SU-DHL-6 (cell line): ENCODE measurements at regions not wholly inside any gene's neighbourhood (a gene's known extent, or its start where the extent isn't known, plus 50 kb on each side); places are given as distances from the start of the nearest gene placed in this dataset.

ENCODE experiments used
- CTCF ChIP-seq: fragments of 200-600 bp; sonication (generic); IDR thresholded peaks from one replicate; pipeline ENCODE4 v1.5.1; 2017; ENCODE audit warnings: antibody characterized with exemption, mild to moderate bottlenecking, low read length, moderate library complexity; ENCODE audit not compliant: insufficient read depth, poor library complexity, severe bottlenecking
- EZH2phosphoT487 ChIP-seq: fragments of 200-600 bp; sonication (generic), shearing (Covaris generic); conservative IDR thresholded peaks from 2 replicates; pipeline ENCODE4 v1.6.1; 2018; ENCODE audit warnings: mild to moderate bottlenecking, antibody characterized with exemption, low read length, moderate library complexity, mixed read lengths

- TF ChIP-seq CTCF (no peak), EZH2phosphoT487 (no peak)
These were observed 275.2 kb downstream of the IPMK start for GRCh38 chr10:57992321-57993077.
